ENCODE measurements at regions not wholly inside any gene's neighbourhood (a gene's known extent, or its start where the extent isn't known, plus 50 kb on each side); places are given as distances from the start of the nearest gene placed in this dataset.

- Histone ChIP-seq H3F3A (ENCODE audit: insufficient read depth, low read length, poor library complexity, severe bottlenecking) (no peaks in the 10 kb centered on the region), H4K20me1 (ENCODE audit: insufficient read depth) (no peaks in the 10 kb centered on the region), H3K4me2 (ENCODE audit: low read length) (no peak overlapping the region), H3K9me2 (ENCODE audit: insufficient read depth, low read length) (no peaks in the 10 kb centered on the region), H3K36me3 (ENCODE audit: insufficient read depth, low read length) (no peaks in the 10 kb centered on the region), H3K4me3 (ENCODE audit: low read length) (no peak overlapping the region), H3K9me3 (ENCODE audit: low read length) (no peaks in the 10 kb centered on the region), H3K27me3 (ENCODE audit: insufficient read depth, low read depth, low read length) (no peaks in the 10 kb centered on the region), H3K9ac (ENCODE audit: low read length) (no peak overlapping the region), H2AFZ (ENCODE audit: low read depth, low read length) (no peak overlapping the region), H3K79me2 (replicated peaks; ENCODE audit: insufficient read depth, low read length) (no peaks in the 10 kb centered on the region), H3K27ac (ENCODE audit: low read length) (no peak overlapping the region)
- TF ChIP-seq, protein P1, sequence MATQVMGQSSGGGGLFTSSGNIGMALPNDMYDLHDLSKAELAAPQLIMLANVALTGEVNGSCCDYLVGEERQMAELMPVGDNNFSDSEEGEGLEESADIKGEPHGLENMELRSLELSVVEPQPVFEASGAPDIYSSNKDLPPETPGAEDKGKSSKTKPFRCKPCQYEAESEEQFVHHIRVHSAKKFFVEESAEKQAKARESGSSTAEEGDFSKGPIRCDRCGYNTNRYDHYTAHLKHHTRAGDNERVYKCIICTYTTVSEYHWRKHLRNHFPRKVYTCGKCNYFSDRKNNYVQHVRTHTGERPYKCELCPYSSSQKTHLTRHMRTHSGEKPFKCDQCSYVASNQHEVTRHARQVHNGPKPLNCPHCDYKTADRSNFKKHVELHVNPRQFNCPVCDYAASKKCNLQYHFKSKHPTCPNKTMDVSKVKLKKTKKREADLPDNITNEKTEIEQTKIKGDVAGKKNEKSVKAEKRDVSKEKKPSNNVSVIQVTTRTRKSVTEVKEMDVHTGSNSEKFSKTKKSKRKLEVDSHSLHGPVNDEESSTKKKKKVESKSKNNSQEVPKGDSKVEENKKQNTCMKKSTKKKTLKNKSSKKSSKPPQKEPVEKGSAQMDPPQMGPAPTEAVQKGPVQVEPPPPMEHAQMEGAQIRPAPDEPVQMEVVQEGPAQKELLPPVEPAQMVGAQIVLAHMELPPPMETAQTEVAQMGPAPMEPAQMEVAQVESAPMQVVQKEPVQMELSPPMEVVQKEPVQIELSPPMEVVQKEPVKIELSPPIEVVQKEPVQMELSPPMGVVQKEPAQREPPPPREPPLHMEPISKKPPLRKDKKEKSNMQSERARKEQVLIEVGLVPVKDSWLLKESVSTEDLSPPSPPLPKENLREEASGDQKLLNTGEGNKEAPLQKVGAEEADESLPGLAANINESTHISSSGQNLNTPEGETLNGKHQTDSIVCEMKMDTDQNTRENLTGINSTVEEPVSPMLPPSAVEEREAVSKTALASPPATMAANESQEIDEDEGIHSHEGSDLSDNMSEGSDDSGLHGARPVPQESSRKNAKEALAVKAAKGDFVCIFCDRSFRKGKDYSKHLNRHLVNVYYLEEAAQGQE (IDR thresholded peaks at IDR 0.05; ENCODE audit: borderline replicate concordance), result no peak
- TF ChIP-seq EZH2 (IDR thresholded peaks at IDR 0.05; ENCODE audit: borderline replicate concordance, insufficient read depth, low read length, poor library complexity, severe bottlenecking) (no peak), POLR2AphosphoS5 (IDR thresholded peaks at IDR 0.05) (no peak), RAD21 (conservative IDR thresholded peaks at IDR 0.05) (no peak), TAF1 (IDR thresholded peaks at IDR 0.05; ENCODE audit: low read depth) (no peak), SMC3 (conservative IDR thresholded peaks at IDR 0.05; ENCODE audit: poor library complexity) (no peak), EP300 (conservative IDR thresholded peaks at IDR 0.05; ENCODE audit: poor library complexity, severe bottlenecking) (no peak), MXI1 (conservative IDR thresholded peaks at IDR 0.05; ENCODE audit: poor library complexity, severe bottlenecking) (no peak)
- TF ChIP-seq, protein P2, sequence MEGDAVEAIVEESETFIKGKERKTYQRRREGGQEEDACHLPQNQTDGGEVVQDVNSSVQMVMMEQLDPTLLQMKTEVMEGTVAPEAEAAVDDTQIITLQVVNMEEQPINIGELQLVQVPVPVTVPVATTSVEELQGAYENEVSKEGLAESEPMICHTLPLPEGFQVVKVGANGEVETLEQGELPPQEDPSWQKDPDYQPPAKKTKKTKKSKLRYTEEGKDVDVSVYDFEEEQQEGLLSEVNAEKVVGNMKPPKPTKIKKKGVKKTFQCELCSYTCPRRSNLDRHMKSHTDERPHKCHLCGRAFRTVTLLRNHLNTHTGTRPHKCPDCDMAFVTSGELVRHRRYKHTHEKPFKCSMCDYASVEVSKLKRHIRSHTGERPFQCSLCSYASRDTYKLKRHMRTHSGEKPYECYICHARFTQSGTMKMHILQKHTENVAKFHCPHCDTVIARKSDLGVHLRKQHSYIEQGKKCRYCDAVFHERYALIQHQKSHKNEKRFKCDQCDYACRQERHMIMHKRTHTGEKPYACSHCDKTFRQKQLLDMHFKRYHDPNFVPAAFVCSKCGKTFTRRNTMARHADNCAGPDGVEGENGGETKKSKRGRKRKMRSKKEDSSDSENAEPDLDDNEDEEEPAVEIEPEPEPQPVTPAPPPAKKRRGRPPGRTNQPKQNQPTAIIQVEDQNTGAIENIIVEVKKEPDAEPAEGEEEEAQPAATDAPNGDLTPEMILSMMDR (IDR thresholded peaks at IDR 0.05; ENCODE audit: poor library complexity, severe bottlenecking), result no peak
Measured at GRCh38 chr7:24158975-24159374, 125.0 kb upstream of the NPY start.

DNA sequence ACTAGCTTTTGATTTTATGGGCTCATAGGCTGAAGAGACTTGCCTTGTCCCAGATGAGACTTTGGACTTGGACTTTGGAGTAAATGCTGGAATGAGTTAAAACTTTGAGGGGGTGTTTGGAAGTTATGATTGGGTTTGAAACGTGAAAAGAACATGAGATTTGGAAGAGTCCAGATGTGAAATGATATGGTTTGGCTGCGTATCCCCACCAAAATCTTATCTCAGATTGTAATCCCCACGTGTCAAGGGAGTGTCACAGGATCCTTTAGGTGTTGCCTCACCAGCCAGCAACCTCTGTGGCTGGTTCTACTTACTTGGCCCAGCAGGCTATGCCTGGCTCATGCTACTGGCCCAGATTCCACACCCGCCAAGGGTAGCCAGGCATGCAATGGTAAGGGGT is 119.6 kb upstream of the NPY start:
- no peaks in the 10 kb centered on the region for H3K36me3 ChIP-seq (ENCODE audit: insufficient read depth, low read length)
- TF ChIP-seq EZH2 (IDR thresholded peaks at IDR 0.05; ENCODE audit: borderline replicate concordance, insufficient read depth, low read length, poor library complexity, severe bottlenecking) (no peak), SMC3 (conservative IDR thresholded peaks at IDR 0.05; ENCODE audit: poor library complexity) (no peak), POLR2AphosphoS5 (IDR thresholded peaks at IDR 0.05) (no peak), EP300 (conservative IDR thresholded peaks at IDR 0.05; ENCODE audit: poor library complexity, severe bottlenecking) (no peak), RAD21 (conservative IDR thresholded peaks at IDR 0.05) (no peak), TAF1 (IDR thresholded peaks at IDR 0.05; ENCODE audit: low read depth) (no peak), MXI1 (conservative IDR thresholded peaks at IDR 0.05; ENCODE audit: poor library complexity, severe bottlenecking) (no peak)
- TF ChIP-seq, protein P2 (IDR thresholded peaks at IDR 0.05; ENCODE audit: poor library complexity, severe bottlenecking), result no peak
- TF ChIP-seq, protein P1 (IDR thresholded peaks at IDR 0.05; ENCODE audit: borderline replicate concordance), result no peak
- no peaks in the 10 kb centered on the region for H3F3A ChIP-seq (ENCODE audit: insufficient read depth, low read length, poor library complexity, severe bottlenecking)
- H3K4me2 ChIP-seq (ENCODE audit: low read length), result no peak overlapping the region
- no peak overlapping the region for H3K4me3 ChIP-seq (ENCODE audit: low read length)
- no peak overlapping the region for H3K27ac ChIP-seq (ENCODE audit: low read length)
- H3K9me3 ChIP-seq (ENCODE audit: low read length), result peaks cover 4% of the 10 kb centered on the region
- no peak overlapping the region for H3K9ac ChIP-seq (ENCODE audit: low read length)
- H3K9me2 ChIP-seq (ENCODE audit: insufficient read depth, low read length), result no peaks in the 10 kb centered on the region
- no peaks in the 10 kb centered on the region for H3K27me3 ChIP-seq (ENCODE audit: insufficient read depth, low read depth, low read length)
- no peak overlapping the region for H2AFZ ChIP-seq (ENCODE audit: low read depth, low read length)
- H4K20me1 ChIP-seq (ENCODE audit: insufficient read depth), result no peaks in the 10 kb centered on the region
- H3K79me2 ChIP-seq (replicated peaks; ENCODE audit: insufficient read depth, low read length), result no peaks in the 10 kb centered on the region
